GM12864 (cell line): ENCODE measurements at regions not wholly inside any gene's neighbourhood (a gene's known extent, or its start where the extent isn't known, plus 50 kb on each side); places are given as distances from the start of the nearest gene placed in this dataset.

Experiments
- DNase-seq: peaks from one replicate; pipeline ENCODE4 v3.0.0-alpha.2; 2011; ENCODE audit warnings: low read depth
- H3K4me3 ChIP-seq: 2 replicates; pipeline ENCODE4 v1.5.1; 2011; ENCODE audit warnings: mild to moderate bottlenecking, low read depth, low read length, control low read depth
- CTCF ChIP-seq: IDR thresholded peaks from 2 replicates; pipeline ENCODE4 v1.5.1; 2011; ENCODE audit warnings: low read depth, mild to moderate bottlenecking, moderate library complexity, low read length, control low read depth, inconsistent platforms; ENCODE audit errors: missing control alignments

- no peak for DNase-seq
- no peak for TF ChIP-seq CTCF
- no peak overlapping the region for H3K4me3 ChIP-seq
These were observed 105.3 kb downstream of the AKAIN1 start for GRCh38 chr18:5091741-5092140.

- TF ChIP-seq CTCF, result no peak
- no peak for DNase-seq
- no peak overlapping the region for H3K4me3 ChIP-seq
These were observed 121.8 kb downstream of the AKAIN1 start for GRCh38 chr18:5075297-5075696.

- DNase-seq, result no peak
- peak; percentile 58 for TF ChIP-seq CTCF
- no peak overlapping the region for H3K4me3 ChIP-seq
These were observed 123.8 kb downstream of the AKAIN1 start for GRCh38 chr18:5073026-5073944.

GRCh38 chr18:5068851-5069250 lies 128.2 kb downstream of the AKAIN1 start:
- no peak for DNase-seq
- H3K4me3 ChIP-seq, result no peak overlapping the region
- TF ChIP-seq CTCF, result no peak

GRCh38 chr18:5066380-5066977 lies 130.6 kb downstream of the AKAIN1 start:
- no peak for DNase-seq
- TF ChIP-seq CTCF, result peak; percentile 61
- H3K4me3 ChIP-seq, result no peak overlapping the region

GRCh38 chr18:5065615-5066014 lies 131.4 kb downstream of the AKAIN1 start:
- H3K4me3 ChIP-seq, result no peak overlapping the region
- no peak for DNase-seq
- TF ChIP-seq CTCF, result no peak

GRCh38 chr18:5064841-5065370 lies 132.2 kb downstream of the AKAIN1 start:
- no peak for DNase-seq
- no peak overlapping the region for H3K4me3 ChIP-seq
- TF ChIP-seq CTCF, result no peak
